ENCODE measurements at regions not wholly inside any gene's neighbourhood (a gene's known extent, or its start where the extent isn't known, plus 50 kb on each side); places are given as distances from the start of the nearest gene placed in this dataset.

DNA sequence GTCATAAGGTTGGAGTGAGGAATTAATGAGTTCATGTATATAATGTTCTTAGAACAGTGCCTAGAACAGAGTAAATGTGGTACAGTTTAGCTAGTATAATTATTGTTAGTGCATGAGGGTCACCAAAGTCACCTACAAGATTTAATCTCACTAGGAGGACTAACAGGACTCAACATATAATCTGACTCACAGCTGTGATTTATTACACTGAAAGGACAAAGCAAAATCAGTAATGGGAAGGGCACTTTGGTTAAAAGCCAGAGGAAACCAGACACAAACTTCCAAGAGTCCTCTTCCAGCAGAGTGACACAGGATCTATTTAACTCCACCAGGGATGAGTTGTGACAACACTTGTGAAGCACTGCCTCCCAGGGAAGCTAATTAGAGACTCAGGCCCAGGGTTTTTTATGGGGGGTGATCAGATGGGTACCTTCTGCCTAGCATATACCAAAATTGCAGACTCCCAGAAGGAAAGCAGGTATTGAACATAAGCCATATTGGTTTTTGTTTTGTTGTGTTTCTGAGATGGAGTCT, 341.2 kb upstream of the DACH1 start:
- no peak for DNase-seq

DNA sequence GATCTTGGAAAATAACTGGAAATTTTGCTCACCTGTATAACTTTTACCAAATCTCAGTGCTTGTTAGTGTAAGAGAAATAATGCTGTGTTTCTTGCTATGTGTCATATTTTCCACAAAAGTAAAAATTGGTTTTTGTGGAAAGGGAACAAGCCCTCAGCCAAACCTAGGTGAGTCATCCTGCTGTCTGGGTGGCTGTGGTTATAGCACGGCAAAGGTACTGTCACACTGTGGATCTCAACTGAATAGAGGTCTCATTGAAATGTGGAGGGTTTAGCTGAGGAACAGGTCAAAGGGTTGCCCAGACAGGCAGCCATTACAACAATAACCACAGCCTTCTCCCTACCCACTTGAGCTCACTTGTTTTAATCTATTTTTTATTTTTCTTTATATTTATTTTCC, 338.8 kb upstream of the DACH1 start:
- no peak for DNase-seq

DNA sequence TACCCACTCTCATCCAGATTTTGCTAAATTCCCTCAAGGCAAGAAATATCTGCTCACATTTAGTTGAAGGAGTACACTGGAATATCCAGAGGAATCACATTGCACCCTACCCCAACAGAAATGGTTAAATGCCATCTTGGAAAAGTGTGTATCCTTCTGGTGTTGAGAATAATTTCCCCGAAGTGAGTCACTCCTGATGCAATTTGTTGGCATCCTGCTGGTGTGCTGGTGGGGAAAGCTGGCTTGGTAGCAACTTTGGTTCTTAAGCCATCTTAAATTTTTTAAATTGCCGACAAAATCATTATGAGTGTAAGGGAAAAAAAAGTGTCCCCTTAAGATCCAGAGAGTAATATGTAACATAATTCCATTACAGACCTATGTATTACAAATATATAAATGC, 337.3 kb upstream of the DACH1 start:
- DNase-seq: no peak

DNA sequence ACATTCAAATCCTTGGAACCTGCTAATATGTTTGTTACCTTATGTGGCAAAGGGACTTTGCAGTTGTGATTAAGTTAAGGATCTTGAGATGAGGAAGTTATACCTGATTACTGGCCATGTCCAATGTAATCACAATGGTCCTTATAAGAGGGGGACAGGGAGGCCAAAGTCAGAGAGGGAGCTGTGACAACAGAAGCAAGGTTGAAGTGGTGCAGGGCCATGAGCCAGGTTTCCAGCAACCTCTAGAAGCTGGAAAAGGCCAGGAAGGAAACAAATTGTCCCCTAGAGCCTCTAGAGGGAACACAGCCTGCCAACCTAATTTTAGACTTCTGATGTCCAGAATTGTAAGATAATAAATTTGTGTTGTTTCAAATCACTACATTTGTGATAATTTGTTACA, 334.7 kb upstream of the DACH1 start:
- no peak for DNase-seq

DNA sequence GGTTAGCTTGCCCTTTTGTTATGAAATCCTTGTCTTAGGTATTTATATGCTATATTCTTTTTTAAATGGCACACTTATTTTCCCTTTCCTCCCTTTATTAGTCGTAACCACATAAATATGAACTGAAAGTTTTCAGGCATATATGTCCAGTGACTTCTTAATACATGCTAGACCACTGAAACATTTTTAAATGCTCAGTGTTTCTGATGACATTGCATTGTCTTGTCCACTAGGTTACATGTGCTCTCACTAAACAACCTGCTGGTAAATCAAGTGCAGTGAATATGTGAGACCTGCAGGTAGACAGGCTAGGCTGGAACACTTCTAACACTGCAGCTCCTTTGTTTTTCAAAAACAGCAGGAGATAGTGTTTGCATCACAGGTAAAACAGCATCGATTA, 332.6 kb upstream of the DACH1 start:
- DNase-seq: no peak

DNA sequence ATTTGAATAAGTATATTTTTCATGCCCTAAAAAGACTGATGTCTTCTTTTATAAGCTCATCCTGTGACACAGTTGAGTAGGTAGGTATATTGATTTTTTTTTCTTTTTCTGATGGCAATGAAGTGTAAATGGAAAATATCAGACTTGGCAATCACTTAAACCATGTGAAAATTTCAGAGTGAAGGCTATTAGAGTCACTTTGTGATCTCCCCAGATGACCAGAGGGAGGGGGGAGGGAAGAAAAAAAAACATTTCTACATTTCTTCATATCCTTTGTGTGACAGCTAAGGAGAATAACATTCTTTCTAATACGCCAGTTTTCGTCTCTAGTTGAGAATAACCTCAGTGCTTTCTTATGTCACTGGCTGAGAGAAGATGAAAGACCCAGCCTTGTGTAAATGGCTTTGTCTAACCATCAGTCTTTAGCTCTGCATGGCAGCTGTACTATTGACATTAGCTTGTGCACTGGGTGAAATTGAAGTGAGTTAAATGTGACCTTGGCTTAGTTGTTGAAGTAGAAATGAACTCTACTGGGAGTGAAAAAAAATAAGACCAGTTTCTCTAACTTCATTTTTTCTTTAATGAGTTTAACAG, 332.1 kb upstream of the DACH1 start:
- DNase-seq: no peak

DNA sequence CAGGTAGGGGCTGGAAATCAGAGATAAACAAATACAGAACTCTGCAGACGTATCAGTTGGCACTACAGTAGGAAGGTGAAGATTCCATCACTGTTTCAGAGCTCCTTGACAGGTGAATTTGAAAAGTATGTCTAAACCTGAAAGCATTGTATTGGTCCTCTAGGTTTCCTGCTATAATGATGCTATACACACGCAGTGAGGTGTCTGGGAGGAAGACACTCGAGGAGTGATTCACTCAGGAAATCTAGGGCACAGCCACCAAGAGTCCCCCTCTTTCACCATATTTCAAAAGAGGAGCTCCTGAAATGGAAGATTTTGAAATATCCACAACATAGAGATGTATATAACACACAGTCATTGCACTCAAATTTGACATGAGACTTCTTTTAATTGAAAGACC, 331.0 kb upstream of the DACH1 start:
- DNase-seq: no peak

DNA sequence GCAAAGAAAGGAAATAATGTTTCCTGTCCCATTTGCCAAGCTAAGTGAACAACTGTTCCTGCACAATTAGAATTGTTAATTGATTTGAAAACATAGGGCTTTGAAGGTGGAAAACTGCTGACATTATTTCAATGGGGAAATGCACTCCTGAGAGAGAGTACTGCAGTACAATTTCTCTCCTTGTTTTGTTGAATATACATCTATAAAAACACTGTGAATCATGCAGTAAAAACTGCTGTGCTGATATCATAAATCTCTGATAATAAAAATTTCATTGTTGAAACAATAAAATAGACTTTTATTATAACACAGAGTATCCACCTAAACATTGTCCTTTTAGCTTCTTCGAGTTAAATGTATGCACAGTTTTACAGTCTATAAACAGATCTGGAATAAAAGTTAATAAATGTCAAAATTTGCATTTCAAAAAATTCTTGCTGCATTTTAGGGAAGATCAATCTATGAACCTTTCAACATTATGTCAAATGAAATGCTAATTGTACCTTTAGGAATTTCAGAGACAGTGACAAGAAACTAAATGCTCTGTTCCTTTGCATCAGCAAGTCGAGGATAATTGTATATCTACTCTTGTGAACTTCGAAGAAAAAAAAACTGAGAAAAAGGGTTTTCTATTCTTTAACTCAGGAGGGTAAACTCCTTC, 328.2 kb upstream of the DACH1 start:
- DNase-seq: no peak

DNA sequence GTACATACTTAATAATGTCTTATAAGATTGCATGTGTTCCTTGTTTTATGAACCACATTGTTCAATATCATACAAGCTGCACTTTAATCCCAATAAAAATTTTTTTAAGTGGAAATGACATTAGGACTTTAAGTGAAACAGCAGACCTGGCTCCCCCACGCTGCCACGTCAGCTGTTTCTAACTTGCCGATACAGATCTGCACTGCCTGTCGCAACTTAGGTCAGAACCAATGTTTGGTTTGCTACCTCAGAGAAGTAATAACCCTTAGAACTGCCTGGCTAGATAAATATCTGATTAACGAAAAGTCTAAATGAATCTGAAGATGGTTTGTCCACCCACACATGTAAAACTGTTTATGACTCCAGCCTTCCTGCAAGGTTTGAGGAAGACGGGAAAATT, 327.5 kb upstream of the DACH1 start:
- no peak for DNase-seq

DNA sequence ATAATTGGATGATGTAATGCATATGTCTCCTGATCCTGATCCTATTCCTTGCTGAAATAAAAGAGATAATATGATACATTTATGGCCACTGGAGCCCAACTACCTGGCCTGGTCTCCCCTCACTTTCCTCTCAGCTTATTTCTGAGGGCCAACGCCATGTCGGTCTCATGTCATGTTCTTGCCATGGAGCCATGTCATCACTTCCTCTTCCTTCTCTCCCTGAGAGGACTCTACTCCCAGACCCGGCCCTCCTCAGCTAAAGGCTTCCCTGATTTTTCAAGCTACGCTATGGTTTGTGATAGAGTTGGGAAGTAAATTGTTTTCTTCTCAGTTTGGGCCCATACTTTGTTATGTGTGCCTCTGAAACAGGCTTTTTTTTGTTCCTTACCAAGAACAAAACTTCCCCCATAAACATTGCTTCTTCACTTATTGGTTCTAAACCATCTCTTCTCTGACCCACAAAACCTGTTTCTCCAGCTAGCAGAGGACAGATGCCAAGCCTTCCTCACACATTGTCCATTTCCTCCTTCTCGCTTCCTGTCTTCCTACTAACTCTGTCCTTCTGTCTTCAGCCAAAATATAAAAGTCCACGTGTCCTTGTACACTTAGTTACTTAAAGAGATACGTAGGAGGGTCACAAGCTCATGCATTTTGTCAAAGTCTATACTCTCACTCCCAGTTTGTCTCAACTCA, 319.9 kb upstream of the DACH1 start:
- no peak for DNase-seq

DNA sequence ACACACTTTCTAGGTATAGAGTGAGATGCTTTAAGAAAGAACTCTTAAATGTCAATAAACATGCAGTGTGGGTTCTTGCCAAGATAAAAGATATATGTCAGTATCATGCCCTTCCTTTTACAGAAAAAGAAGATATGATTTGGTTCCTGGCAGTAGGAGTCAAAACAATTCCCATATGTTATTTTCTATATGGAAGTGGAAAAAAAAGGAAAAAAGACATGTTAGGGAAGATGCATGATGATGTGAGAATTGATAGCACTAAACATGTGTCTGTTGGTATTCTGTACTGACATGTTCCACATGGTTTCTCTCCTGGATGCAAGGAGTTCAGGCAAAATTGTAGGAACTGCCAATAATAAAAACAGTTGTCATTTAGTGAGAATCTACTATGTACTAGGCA, 318.8 kb upstream of the DACH1 start:
- DNase-seq: no peak

DNA sequence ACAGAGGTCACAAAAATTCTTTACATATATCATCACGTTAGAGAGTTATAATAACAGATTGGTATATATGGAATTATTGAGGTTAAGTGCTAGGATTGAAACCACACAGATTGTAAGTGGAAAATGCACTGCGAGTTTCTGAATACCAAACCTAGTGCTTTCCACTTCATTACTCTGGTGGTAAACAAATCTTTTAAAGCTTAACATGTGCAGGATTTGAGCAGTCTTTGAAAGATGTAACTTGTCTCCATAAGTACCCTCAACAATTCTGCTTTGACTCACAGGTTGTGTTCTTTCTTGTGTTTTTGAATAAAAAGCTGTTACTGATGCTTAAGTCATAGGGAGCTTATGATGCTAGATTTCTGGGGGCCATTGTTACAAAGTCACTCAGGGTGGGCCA, 314.7 kb upstream of the DACH1 start:
- DNase-seq: no peak

DNA sequence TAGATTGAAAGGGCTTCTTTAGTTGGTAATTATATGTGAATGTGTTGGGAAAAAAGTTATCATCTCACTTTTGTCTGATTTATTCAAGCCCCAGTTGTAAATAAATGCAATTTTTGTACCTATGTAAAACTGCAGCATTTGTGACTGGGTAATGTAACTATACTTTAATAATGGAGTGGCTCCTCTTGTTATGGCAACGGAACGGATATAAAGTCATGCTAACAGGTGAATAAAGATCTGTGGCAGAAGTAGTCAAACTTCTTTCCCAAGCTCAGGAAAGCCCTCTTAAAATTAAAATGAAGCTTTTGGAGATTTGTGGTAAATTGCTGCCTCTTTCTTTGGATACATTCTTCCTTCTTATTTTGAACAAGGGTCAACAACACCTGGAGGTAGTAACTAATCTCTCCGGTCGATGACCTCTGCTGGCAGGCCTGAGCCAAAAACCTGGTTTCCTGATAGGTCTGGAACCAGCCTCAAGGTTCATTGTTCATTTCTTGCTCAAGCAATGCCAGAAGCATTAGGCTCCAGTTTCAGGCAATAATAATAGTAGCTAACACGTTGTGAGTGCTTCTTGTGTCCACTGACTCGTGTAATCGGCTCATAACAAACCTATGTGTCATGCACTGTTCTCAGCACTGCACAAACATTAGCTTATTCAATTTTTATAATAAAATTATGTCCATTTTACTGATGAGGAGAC, 313.4 kb upstream of the DACH1 start:
- no peak for DNase-seq

DNA sequence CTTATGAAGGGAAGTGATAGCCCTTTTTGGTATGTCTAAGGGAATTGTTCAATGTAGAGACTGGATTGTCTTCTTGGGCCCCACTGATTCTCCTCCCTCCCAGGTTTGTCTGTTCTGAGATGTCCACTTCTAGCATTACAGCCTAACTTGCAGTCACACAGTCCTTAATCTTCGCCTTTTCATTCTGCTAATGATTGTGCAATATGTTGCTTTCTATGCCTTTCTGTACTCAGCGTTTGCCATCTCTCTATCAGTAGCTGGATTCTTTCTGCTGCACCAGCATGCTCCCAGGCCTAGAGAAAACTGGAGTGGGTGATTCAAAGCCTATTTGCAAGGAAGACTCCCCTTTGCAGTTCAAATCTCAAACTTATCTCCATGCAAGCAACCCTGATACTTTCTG, 307.5 kb upstream of the DACH1 start:
- DNase-seq: no peak

DNA sequence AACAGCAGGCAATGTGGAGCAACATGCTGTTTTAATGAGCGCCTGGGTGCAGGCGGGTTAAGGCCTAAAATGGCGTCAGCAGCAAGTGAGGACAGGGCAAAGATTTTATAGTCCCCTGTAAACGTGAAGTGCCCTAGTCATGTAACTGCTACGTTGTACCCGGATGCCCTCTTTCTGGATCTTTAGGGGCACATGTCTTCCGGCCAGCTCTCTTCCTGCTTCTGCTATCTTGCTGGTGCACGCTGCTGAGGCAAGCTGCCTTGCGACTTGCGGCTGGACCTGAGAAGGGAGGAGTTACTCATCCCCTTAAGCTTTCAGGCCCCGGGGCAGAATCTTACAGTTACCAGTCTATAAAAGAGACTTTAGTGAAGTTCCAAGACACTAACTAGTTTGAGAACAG, 303.6 kb upstream of the DACH1 start:
- no peak for DNase-seq

DNA sequence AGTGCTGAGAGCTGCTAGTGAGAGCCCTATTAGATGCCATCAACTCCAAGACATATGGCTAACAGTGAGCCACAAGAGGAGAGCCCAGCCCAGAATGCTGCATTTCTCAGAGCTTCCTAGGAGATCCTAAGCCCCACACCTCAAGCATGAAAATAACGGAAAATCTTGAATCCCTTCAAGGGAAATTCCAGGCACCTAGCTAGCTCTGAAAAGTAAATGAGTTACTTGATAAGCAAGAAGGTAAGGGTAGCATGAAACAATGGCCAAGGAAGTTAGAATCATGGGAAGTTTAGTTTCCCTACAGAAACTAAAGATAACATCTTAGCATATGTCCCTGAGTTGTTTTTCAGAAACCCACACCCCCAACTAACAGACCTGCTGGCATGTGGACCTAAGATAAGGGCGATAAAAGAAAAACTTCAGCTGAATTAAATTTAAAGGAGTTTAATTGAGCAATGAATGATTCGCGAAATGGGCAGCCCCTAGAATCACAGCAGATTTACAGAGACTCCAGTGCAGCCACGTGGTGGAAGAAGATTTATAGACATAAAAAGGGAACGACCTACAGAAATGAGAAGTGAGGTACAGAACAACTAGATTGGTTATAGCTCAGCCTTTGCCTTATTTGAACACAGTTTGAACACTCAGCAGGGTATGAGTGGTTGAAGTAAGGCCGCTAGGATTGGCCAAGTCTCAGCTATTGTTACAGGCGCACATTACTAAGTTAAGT, 301.3 kb upstream of the DACH1 start:
- no peak for DNase-seq

DNA sequence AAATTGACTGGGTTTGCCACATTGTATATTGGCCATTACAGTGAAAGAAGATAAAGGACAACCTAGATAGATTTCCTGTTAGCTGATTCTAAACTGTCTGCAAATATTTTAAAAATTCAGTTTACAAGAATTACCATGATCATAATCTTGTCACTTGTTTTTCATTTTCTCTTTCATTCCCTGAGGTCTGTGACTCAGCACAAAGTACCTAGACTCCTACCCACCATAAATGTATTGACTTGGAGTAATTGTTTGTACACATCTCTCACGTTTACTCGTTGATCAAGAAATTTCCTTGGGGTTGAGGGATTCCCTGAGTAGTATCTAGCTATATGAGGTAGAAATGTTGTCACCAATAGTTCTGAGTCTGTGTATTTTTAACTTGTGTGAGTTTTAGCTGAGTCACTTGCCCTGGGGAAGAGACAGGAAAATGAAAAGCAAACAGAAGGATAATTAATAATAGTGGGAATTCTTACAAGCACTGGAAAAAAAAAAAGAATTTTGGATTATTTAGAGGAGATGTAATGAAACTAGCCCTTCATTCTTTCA, 299.2 kb upstream of the DACH1 start:
- DNase-seq: no peak

DNA sequence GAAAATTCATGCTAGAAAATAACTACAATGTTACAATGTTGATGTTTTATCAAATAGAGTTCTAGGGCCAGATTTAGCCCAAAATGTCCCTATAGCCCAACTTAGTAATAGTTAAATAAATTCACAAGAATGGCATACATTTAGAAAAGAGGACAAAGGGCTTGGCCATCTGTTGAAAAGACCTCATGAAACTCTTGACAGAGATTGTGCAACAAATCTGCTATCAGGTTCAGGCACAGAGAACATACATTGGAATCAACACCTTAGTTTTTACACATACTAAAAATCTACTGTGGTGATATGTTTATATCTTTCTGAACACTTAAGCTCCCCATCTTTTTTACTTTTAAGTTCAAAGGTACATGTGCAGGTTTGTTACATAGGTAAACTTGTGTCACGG, 298.3 kb upstream of the DACH1 start:
- no peak for DNase-seq

DNA sequence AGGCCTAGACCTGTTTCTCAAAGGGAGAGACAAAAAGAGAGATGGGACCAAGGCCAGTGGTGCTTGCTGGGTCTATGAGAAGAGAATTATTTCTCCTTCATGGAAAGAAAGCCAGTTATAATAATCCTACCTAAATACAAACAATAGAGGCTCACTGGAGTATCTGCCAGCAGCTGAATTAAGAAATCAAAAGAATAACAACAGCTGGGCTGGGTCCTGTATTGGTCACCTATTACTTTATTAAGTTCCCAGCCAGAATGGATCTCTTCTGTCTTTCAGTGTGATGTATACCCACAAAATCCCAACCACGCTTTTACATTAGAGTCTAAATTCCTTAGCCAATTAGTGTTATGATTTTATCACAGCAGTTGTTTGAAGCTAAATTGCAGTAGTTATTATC, 297.8 kb upstream of the DACH1 start:
- no peak for DNase-seq

DNA sequence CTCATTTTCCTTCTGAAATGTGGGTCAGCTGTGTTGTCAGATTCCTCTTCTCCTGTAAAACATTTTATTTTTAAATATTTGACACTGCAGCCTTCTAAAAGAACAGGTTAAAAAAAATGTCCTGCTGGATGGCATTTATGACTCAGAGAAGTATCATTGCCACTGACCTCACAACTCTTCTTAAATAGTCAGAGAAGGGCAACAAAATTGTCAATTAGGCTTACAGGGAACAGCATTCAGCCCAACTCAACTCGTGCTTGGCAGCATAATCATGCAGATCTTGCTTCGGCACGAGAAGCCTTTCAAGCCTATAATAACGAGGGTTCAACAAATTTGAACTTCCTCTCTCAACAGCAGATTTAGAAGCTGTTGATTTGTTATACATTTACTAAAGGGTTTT, 296.7 kb upstream of the DACH1 start:
- DNase-seq: no peak

DNA sequence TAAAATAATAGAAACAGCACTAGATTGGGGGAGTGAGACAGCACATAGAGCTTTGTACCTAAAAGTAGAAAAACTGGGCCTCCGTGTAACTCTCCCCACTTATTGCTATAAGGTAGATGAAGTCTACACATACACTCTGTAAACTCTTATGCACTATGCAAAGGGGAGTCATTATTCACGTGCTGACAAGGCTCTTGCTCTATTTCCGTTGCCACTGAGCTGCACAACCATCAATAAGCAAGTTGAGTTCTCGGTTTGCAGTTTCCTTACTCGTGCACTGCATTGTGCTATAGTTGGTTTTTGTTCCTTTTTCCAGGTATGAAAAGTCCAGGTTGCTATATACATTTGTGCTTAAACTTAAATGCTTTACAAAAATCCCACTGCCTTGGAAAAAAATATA, 294.0 kb upstream of the DACH1 start:
- DNase-seq: no peak

DNA sequence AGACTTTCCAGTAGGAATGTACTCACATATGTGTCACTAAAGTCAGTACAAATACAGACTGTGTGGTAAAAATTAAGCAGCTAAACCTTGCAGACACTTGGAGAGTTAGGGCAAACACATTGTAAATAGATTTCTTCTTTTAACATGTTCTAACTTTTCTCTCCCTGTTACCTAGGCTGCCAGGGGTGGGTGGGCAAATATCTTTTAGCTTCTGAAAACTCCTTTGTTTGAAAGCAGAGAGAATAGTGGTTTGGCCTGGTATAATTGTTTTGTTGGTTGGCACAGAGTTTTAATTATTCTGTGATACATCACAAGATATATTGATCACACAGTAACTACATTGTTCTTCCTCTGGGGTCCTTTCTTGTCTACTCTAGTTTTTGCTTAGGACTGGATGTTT, 289.8 kb upstream of the DACH1 start:
- DNase-seq: no peak

DNA sequence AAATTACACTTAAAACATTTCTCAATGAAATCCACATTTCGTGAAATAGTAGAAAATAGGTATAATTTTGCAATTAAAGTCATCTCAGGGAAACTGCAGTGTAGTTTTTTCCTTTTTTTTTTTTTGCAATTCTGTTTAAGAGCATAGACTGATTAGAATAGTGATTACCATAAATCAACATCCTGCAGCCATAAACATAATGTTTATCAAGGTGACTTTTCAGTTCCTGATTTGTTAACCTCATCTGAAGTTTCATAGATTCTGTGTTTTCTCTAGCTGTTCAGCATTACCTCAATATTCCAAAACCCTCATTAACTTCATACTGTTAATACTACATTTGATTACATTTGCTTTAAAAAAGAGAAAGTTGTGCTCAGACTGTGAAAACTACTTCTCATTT, 286.3 kb upstream of the DACH1 start:
- no peak for DNase-seq

Measured in activated T-cell treated with anti-CD3 and anti-CD28 coated beads, Interleukin-2, amount 50 U/mL, for 1 hour (primary cell).